ENCODE measurements at regions not wholly inside any gene's neighbourhood (a gene's known extent, or its start where the extent isn't known, plus 50 kb on each side); places are given as distances from the start of the nearest gene placed in this dataset.
"Not testable (repeated sequence)": the region's sequence is repeated elsewhere in the genome, so short reads cannot be mapped to it uniquely, and the experiment has no call there.

GRCh38 chr3:150357923-150358607 lies 50.0 kb upstream of the TSC22D2 start:
- DNase-seq (ENCODE audit: low read depth): no peak

- DNase-seq (ENCODE audit: low read depth): no peak
Observed at GRCh38 chr3:150357140-150357539, 51.0 kb upstream of the TSC22D2 start.

GRCh38 chr3:150355574-150355973 lies 52.5 kb upstream of the TSC22D2 start:
- no peak for DNase-seq (ENCODE audit: low read depth)

- no peak for DNase-seq (ENCODE audit: low read depth)
Observed at GRCh38 chr3:150352931-150353330, 55.2 kb upstream of the TSC22D2 start.

GRCh38 chr3:150351398-150351797 lies 56.7 kb upstream of the TSC22D2 start:
- DNase-seq (ENCODE audit: low read depth): no peak

GRCh38 chr3:150349314-150350097 lies 58.6 kb upstream of the TSC22D2 start:
- DNase-seq (ENCODE audit: low read depth): no peak

GRCh38 chr3:150348500-150348899 lies 59.6 kb upstream of the TSC22D2 start:
- no peak for DNase-seq (ENCODE audit: low read depth)

- DNase-seq (ENCODE audit: low read depth): no peak
Observed at GRCh38 chr3:150346981-150347863, 60.9 kb upstream of the TSC22D2 start.

- DNase-seq (ENCODE audit: low read depth): no peak
Observed at GRCh38 chr3:150346266-150346665, 61.8 kb upstream of the TSC22D2 start.

GRCh38 chr3:150345021-150345538 lies 63.0 kb upstream of the TSC22D2 start:
- DNase-seq (ENCODE audit: low read depth): no peak

- DNase-seq (ENCODE audit: low read depth): no peak
Observed at GRCh38 chr3:150344079-150344759, 63.9 kb upstream of the TSC22D2 start.

GRCh38 chr3:150342896-150343467 lies 65.1 kb upstream of the TSC22D2 start:
- no peak for DNase-seq (ENCODE audit: low read depth)

GRCh38 chr3:150341891-150342290 lies 66.2 kb upstream of the TSC22D2 start:
- no peak for DNase-seq (ENCODE audit: low read depth)

- not testable (repeated sequence) for DNase-seq (ENCODE audit: low read depth)
Observed at GRCh38 chr3:150336363-150336762, 71.7 kb upstream of the TSC22D2 start.

- DNase-seq (ENCODE audit: low read depth): no peak
Observed at GRCh38 chr3:150335631-150336030, 72.5 kb upstream of the TSC22D2 start.

GRCh38 chr3:150334974-150335373 lies 73.1 kb upstream of the TSC22D2 start:
- DNase-seq (ENCODE audit: low read depth): no peak

- no peak for DNase-seq (ENCODE audit: low read depth)
Observed at GRCh38 chr3:150333477-150333876, 74.6 kb upstream of the TSC22D2 start.

GRCh38 chr3:150331978-150332568 lies 76.0 kb upstream of the TSC22D2 start:
- DNase-seq (ENCODE audit: low read depth): no peak

GRCh38 chr3:150330872-150331271 lies 77.2 kb upstream of the TSC22D2 start:
- no peak for DNase-seq (ENCODE audit: low read depth)

- DNase-seq (ENCODE audit: low read depth): no peak
Observed at GRCh38 chr3:150330174-150330573, 77.9 kb upstream of the TSC22D2 start.

GRCh38 chr3:150329408-150329807 lies 78.7 kb upstream of the TSC22D2 start:
- DNase-seq (ENCODE audit: low read depth): no peak
